Activated T-cell treated with anti-CD3 and anti-CD28 coated beads for 24 hours (primary cell): ENCODE measurements at regions not wholly inside any gene's neighbourhood (a gene's known extent, or its start where the extent isn't known, plus 50 kb on each side); places are given as distances from the start of the nearest gene placed in this dataset.
"Not testable (repeated sequence)": the region's sequence is repeated elsewhere in the genome, so short reads cannot be mapped to it uniquely, and the experiment has no call there.

Experiments
- DNase-seq: peaks from one replicate; pipeline ENCODE4 v3.0.0-alpha.2; 2020; ENCODE audit warnings: low read depth

DNA sequence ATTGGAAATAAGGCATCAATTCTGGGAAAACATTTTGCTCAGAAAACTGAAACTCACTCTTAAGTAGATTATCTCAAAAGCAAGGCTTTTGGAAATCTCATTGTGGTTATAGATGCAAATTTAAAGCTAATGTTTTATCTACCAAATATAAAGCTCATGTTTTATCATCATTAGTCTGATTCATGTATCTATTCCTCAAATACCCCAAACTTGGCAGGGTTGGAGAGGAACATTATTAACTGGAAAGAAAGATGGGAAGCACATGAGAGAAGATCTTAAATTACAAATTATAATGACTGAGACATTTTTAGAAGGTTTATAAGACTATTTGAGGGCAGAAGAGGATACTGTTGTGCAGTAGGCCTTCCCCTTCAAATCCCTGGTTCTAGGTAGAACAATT is 137.3 kb upstream of the TGFBR2 start:
- DNase-seq: no peak

- no peak for DNase-seq
These were observed 135.9 kb upstream of the TGFBR2 start for GRCh38 chr3:30470496-30470895.

GRCh38 chr3:30471066-30471465 is 135.3 kb upstream of the TGFBR2 start:
- DNase-seq: no peak

DNA sequence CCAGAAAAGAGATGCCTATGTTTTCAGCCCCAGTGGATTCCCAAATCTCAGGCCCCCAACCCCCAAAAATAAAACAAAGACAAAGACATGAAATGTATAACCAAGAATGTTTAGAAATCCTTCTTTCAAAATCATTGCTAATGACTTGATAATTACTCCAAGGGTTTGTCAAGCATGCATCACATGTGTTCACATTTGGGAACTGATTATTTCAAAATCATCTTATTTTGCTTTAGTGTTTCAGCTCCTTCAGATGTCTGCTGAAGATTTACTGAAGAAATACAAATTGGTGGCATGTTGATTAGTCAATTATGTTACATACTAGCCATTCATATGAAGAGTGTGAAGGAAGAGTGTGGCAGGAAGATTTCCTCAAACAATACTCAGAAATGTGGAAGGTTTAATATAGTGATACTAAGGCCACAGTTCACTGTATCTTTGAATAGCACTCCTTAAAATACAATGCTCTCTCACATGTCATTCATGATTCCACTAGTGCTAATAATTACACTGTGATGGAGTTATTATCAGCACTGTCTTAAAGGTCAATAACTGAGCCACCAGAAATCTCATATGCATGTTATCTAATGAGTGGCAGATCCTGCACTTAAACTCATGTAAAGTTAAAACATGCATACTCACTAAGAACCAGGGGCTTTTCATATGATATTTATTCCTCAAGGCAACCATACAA is 134.5 kb upstream of the TGFBR2 start:
- DNase-seq: no peak

DNA sequence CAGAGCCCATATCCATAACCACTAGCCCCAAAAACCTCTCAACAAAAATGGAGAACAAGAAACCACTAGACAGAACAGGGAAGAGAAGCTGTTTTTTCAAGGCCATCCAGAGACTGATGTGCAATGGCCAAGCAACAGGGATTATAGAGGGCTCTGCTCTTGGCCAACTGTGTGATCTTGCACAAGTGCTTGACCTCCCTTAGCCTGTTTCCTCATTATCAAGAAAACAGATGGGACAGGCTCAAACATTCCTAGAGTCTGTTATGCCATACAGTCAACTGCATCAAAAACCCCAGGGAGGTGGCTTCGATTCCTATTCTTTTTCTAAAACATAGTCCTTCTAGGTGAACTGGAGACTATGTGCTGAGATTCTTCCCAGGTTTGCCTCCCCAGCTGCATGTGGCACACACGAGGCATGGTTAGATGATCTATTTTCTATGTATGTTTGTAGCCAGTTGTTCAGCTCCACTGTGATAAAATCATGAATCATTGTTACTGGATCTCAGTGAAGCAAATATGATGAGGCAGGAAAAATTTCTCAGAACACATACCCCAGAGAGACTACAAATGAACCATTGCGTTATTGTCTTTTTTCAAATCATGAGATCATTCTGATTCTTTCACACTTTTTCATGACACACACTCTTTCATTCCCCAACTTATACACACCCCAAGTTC is 132.9 kb upstream of the TGFBR2 start:
- no peak for DNase-seq

DNA sequence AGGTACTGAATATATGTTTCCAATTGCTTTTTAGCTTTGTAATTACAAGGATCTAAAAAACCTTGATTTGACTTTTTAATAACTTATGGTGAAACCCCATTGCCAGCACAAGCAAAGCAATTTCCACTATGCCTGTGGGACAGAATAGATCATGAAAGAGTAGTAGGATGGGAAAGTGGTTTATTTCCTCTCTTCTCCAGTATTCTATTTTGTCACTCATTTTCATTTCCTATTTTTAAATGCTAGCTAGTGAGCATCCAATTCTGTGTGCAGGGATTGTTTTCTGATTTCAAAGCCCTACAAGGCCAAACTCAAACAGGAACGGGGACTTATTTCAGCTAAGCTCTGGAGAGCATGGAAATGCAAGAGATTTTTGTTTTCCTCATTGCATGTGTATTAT is 132.0 kb upstream of the TGFBR2 start:
- DNase-seq: no peak

DNA sequence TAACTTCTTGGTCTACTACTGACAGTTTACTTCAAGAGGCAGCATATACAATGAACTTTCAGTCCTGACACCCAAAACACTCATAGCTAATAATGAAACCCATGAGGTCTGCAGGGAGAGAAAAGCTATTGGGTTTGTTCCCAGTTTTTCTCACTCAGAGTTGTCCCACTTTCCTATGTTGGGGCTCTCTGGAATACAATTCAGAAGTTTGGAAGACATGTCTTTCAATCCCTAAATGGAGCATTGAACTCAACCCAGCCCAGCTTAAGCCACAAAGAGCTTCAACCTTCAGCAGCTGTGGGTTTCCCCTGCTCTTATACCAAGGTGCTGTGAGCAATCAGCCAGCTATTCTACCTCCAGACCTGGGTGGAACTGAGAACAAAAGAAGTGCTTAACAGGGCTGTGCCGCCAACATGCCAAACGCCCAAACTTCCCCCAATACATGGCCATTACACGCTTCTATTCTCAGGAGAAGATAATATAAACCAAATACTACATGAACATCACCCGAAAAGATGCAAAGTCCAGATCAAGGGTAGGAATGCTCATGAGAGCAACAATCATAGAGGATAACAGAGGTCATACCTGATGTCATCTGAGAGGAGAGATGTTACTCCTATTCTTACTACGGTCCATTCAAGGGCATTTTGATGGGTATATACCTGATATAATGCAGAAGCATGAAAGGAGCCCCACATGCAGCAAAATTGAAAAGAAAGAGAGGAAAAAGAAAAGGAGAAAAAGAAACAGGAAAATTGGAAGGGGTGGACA is 131.2 kb upstream of the TGFBR2 start:
- peak; percentile 17 for DNase-seq

DNA sequence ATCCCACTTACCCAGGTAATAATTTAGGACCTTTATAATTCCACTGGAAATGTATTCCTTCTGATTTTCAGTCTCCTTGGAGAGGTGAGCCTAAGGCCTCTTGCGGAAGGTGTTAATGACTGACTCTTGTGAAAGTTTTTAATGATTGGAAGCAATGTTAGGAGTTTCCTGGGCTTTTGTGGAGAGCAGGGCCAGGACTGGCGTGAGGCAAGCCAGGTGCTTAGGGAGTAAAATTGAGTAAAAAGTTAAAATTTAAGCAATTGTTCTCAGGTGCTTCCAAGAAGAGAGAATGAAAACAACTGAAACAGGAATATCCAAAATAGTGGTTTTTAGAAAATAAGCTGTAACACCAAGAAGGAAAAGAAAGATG is 130.6 kb upstream of the TGFBR2 start:
- DNase-seq: no peak

- DNase-seq: no peak
These were observed 129.9 kb upstream of the TGFBR2 start for GRCh38 chr3:30476368-30477084.

DNA sequence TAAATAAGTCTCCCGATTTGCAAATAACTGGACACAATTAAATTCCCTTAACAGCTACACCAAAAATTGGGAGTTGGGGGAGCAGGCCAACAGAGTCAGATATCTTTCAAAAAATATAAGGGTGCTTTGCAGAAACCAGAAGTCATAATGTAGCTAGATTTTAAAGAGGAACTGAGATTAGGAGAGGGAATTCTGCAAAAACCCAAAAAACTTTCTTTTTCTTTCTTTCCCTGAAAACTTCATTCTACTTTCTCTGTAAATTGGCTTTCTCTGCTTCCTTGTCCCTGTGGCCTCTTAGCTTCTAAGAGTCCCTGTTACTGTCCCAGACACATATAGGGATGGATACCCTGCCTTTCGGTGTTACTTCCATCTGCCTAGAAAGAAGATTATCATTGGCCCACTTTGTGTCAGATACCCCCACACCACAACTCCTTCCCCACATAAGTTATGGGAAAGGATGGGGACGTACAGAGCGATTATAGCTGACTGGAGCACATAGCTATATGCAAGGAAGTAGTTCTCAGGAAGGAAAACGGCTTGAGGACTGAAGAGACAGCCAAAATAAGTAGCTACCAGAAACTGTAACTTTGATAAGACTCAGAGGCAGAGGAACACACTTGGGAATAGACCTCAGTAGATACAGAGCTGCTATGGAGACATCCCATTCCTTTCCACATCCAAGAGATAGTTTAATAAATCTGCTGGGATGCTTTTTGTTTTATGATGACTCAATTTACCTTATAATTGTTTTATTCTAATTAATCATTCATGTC is 129.1 kb upstream of the TGFBR2 start:
- DNase-seq: no peak

GRCh38 chr3:30479737-30480136 is 126.7 kb upstream of the TGFBR2 start:
- not testable (repeated sequence) for DNase-seq

- not testable (repeated sequence) for DNase-seq
These were observed 126.2 kb upstream of the TGFBR2 start for GRCh38 chr3:30480156-30480555.

DNA sequence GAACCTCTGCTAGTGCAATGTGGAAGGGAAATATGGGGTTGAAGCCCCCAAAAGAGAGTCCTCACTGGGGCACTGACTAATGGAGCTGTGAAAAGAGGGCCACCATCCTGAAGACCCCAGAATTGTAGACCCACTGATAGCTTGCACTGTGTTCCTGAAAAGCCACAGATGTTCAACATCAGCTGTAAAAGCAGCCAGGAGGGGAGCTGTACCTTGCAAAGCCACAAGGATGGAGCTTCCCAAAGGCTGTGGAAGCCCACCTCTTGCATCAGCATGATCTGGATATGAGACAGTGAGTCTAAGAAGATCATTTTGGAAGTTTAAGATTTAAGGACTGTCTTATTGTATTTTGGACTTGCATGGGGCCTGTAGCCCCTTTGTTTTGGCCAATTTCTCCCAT is 125.8 kb upstream of the TGFBR2 start:
- DNase-seq: no peak

DNA sequence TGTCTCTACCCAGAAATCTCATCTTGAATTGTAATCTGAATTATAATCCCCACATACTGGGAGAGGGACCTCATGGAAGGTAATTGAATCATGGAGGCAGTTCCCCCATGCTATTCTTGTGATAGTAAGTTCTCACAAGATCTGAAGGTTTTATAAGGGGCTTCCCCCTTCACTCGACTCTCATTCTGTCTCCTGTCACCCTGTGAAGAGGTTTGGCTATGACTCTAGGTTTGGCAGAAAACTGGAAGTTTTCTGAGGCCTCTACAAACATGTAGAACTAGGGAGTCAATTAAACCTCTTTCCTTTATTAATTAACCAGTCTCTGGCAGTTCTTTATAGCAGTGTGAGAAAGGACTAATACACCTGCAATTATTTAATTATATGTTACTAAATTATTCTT is 125.2 kb upstream of the TGFBR2 start:
- no peak for DNase-seq

GRCh38 chr3:30484229-30484628 is 122.2 kb upstream of the TGFBR2 start:
- DNase-seq: not testable (repeated sequence)

DNA sequence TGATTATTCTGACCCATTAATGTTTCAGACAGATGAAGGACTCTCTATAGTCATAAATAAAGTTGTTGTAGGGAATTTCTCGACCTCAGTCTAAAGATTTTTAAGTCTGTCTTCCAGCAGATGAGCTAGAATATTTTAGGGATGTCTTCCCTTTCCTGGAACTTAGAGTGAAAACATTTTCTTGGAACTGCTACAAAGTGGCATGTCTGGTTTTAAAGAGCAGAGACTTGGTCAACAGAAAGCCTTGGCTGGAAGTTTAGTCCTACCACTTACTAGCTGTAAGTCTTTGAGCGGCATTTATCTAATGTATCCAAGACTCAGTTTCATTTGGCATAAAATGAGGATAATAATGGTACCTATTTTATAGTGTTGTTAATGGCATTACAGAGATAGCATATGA is 120.0 kb upstream of the TGFBR2 start:
- DNase-seq: no peak

DNA sequence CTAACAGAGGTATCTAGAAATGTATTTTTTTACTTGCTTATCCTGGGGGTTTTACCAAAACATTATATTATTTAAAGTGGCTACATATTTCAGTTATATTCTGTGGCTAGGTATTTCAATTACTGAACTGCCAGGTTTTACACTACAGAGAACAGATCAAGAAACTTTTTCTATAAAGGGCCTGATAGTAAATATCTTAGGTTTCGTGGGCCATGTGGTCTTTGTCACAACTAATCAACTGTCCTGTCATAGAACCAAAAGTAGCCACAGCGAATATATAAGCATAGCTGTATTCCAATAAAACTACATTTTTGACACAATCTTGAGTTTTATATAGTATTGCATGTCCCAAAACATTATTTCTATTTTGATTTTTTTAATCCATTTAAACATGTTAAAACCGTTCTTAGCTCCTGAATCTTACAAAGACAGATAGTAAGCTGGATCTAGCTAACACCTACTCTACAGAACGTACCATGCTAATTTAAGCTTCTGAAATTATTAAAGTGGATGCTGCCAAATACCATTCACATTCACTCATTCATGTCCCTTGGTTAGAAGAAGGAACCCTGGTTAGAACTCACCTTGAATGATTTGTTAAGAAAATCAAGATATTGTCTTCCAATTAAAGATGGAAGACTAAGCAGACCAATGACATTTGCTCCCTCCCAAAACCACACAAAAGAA is 118.2 kb upstream of the TGFBR2 start:
- DNase-seq: no peak

- DNase-seq: no peak
These were observed 113.8 kb upstream of the TGFBR2 start for GRCh38 chr3:30492322-30493192.

GRCh38 chr3:30493911-30494311 is 112.5 kb upstream of the TGFBR2 start:
- no peak for DNase-seq
